Cerebellar nuclear complex (tissue), 1 donor: ENCODE measurements at regions not wholly inside any gene's neighbourhood (a gene's known extent, or its start where the extent isn't known, plus 50 kb on each side); places are given as distances from the start of the nearest gene placed in this dataset.

Source experiments
- DNase-seq, 2 experiments: peaks; one replicate each; lab custom pipeline; 2025; lab: John Stamatoyannopoulos, UW

GRCh38 chr2:122167515-122167914, 412.1 kb downstream of the TSN start:
- DNase-seq, result no peak

- no peak for DNase-seq
These were observed 413.3 kb downstream of the TSN start for GRCh38 chr2:122168799-122169198.

GRCh38 chr2:122172812-122173211, 417.4 kb downstream of the TSN start:
- DNase-seq, result no peak

GRCh38 chr2:122174061-122174460, 418.6 kb downstream of the TSN start:
- no peak for DNase-seq

GRCh38 chr2:122179492-122180165, 424.2 kb downstream of the TSN start:
- no peak for DNase-seq

GRCh38 chr2:122180972-122181371, 425.5 kb downstream of the TSN start:
- no peak for DNase-seq

GRCh38 chr2:122182616-122183355, 427.3 kb downstream of the TSN start:
- DNase-seq, result no peak

GRCh38 chr2:122183890-122184289, 428.4 kb downstream of the TSN start:
- DNase-seq, result no peak

- DNase-seq, result no peak
These were observed 431.3 kb downstream of the TSN start for GRCh38 chr2:122186761-122187222.

- DNase-seq, result no peak
These were observed 435.9 kb downstream of the TSN start for GRCh38 chr2:122191331-122191730.

GRCh38 chr2:122193622-122194021, 438.2 kb downstream of the TSN start:
- DNase-seq, result no peak

GRCh38 chr2:122194546-122194945, 439.1 kb downstream of the TSN start:
- DNase-seq, result no peak

GRCh38 chr2:122203523-122203922, 448.1 kb downstream of the TSN start:
- no peak for DNase-seq

- no peak for DNase-seq
These were observed 450.2 kb downstream of the TSN start for GRCh38 chr2:122205641-122206040.

GRCh38 chr2:122206101-122206500, 450.6 kb downstream of the TSN start:
- no peak for DNase-seq

- no peak for DNase-seq
These were observed 453.9 kb downstream of the TSN start for GRCh38 chr2:122209377-122209776.

GRCh38 chr2:122210065-122210464, 454.6 kb downstream of the TSN start:
- no peak for DNase-seq

GRCh38 chr2:122210898-122211856, 455.7 kb downstream of the TSN start:
- no peak for DNase-seq

GRCh38 chr2:122213312-122213711, 457.9 kb downstream of the TSN start:
- DNase-seq, result no peak

GRCh38 chr2:122216071-122216470, 460.6 kb downstream of the TSN start:
- DNase-seq, result no peak

- no peak for DNase-seq
These were observed 461.4 kb downstream of the TSN start for GRCh38 chr2:122216901-122217300.

GRCh38 chr2:122218596-122218995, 463.1 kb downstream of the TSN start:
- no peak for DNase-seq
